ENCODE measurements at regions not wholly inside any gene's neighbourhood (a gene's known extent, or its start where the extent isn't known, plus 50 kb on each side); places are given as distances from the start of the nearest gene placed in this dataset.

DNA sequence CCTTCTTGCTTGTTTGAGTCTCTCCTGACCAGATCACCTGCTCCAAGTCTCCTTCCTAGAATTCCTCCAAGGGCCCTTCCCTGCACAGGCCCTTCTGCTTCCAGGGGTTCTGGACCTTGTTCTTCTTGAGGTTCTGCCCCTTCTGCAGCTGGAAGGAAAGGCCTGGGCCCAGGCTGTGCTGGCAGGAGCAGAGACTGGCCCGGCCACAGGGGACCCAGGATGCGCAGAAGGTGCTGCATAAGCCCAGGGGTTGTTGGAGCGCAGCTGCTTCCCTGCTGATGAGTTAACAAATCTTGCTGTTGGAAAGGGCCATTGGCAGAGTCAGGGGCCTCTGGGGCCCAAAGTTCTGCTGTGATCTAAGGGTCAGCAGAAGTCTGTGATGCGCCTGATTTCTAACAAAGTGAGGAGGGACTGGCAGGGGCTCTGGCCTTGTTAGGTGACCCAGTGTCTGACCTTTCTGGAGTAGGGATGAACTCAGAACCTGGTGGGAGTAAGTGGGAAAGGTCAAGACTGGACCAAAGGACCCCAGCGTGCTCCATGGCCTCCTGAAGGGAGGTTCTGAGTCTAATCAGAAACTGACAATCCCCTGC lies 509.8 kb downstream of the PTPRU start:
- no peak for TF ChIP-seq FOXK2 (IDR thresholded peaks at IDR 0.05)
- TF ChIP-seq FOXM1 (IDR thresholded peaks at IDR 0.05; ENCODE audit: borderline replicate concordance): no peak
- TF ChIP-seq ELF4 (IDR thresholded peaks at IDR 0.05): no peak
- no peak for TF ChIP-seq HDGF (IDR thresholded peaks at IDR 0.05; ENCODE audit: borderline replicate concordance)
- TF ChIP-seq SP1 (IDR thresholded peaks at IDR 0.05): no peak
